IMR-90 (cell line): ENCODE measurements at regions not wholly inside any gene's neighbourhood (a gene's known extent, or its start where the extent isn't known, plus 50 kb on each side); places are given as distances from the start of the nearest gene placed in this dataset.

ENCODE experiments used
- ATAC-seq: fragments of 200-7000 bp; cut with Tn5 transposase; 2 replicates; pipeline ENCODE4 v1.9.1; 2020; ENCODE audit warnings: low read depth, mild to moderate bottlenecking, moderate library complexity
- BruUV-seq: library from RNA; stranded (reverse); fragments of 400-500 nt; replicated peaks from 2 replicates; lab custom pipeline; 2021; lab: Mats Ljungman, UMichigan
- CTCF ChIA-PET: fragments of 300-600 bp; formaldehyde crosslinking; extraction: SDS; loops from one replicate; lab custom pipeline; 2021; ENCODE audit warnings: antibody characterized with exemption; lab: Yijun Ruan, JAX
- POLR2A ChIA-PET: fragments of 300-600 bp; sonication (Branson Sonifier 250); formaldehyde crosslinking; loops from one replicate; lab custom pipeline; 2022; ENCODE audit warnings: antibody characterized with exemption; ENCODE audit not compliant: unreplicated experiment; lab: Charles Lee
- DNase-seq: peaks from one replicate; pipeline ENCODE4 v3.0.0; 2013
- H2AFZ ChIP-seq: replicated peaks from 2 replicates; pipeline ENCODE3; 2013; ENCODE audit warnings: low read length, mild to moderate bottlenecking; ENCODE audit not compliant: poor library complexity
- H2AK5ac ChIP-seq: 2 replicates; pipeline ENCODE4 v1.6.1; 2013; ENCODE audit warnings: low read depth, low read length, inconsistent platforms
- H2AK9ac ChIP-seq: replicated peaks from 2 replicates; pipeline ENCODE3; 2013; ENCODE audit warnings: mild to moderate bottlenecking, low read depth, low read length, moderate library complexity; ENCODE audit not compliant: poor library complexity
- H2BK120ac ChIP-seq: 2 replicates; pipeline ENCODE4 v1.6.1; 2013; ENCODE audit warnings: low read depth, low read length, inconsistent platforms
- H2BK15ac ChIP-seq: 3 replicates; pipeline ENCODE4 v1.6.1; 2013; ENCODE audit warnings: low read depth, low read length, inconsistent platforms
- H2BK20ac ChIP-seq: 2 replicates; pipeline ENCODE4 v1.6.1; 2013; ENCODE audit warnings: low read depth, mild to moderate bottlenecking, inconsistent platforms, low read length, moderate library complexity
- H2BK5ac ChIP-seq: 2 replicates; pipeline ENCODE4 v1.6.1; 2013; ENCODE audit warnings: mild to moderate bottlenecking, low read depth, low read length, inconsistent platforms; ENCODE audit not compliant: poor library complexity, severe bottlenecking
- H3K14ac ChIP-seq: replicated peaks from 2 replicates; pipeline ENCODE4 v1.6.1; 2013; ENCODE audit warnings: low read depth, low read length, inconsistent platforms
- H3K18ac ChIP-seq: 2 replicates; pipeline ENCODE4 v1.6.1; 2013; ENCODE audit warnings: low read depth, low read length, control low read depth
- H3K23ac ChIP-seq: 2 replicates; pipeline ENCODE4 v1.6.1; 2013; ENCODE audit warnings: low read depth, low read length, inconsistent platforms
- H3K27ac ChIP-seq: 2 replicates; pipeline ENCODE4 v1.5.1; 2013; ENCODE audit warnings: mild to moderate bottlenecking, control low read depth, low read length; ENCODE audit not compliant: insufficient read depth
- H3K27me3 ChIP-seq: 2 replicates; pipeline ENCODE4 v1.6.1; 2013; ENCODE audit warnings: low read length; ENCODE audit not compliant: control insufficient read depth, insufficient read depth
- H3K36me3 ChIP-seq: 2 replicates; pipeline ENCODE4 v1.6.1; 2013; ENCODE audit warnings: low read length, mixed read lengths; ENCODE audit not compliant: control insufficient read depth, insufficient read depth
- H3K4ac ChIP-seq: 2 replicates; pipeline ENCODE4 v1.6.1; 2013; ENCODE audit warnings: low read depth, low read length, inconsistent platforms
- H3K4me1 ChIP-seq: 2 replicates; pipeline ENCODE4 v1.6.1; 2013; ENCODE audit warnings: low read length, mixed read lengths; ENCODE audit not compliant: control insufficient read depth, insufficient read depth
- H3K4me2 ChIP-seq: 2 replicates; pipeline ENCODE4 v1.6.1; 2013; ENCODE audit warnings: low read depth, mild to moderate bottlenecking, control low read depth, low read length, moderate library complexity
- H3K4me3 ChIP-seq: 2 replicates; pipeline ENCODE4 v1.5.1; 2013; ENCODE audit warnings: low read depth, mild to moderate bottlenecking, control low read depth, low read length, moderate library complexity; ENCODE audit not compliant: insufficient read depth
- H3K56ac ChIP-seq: 2 replicates; pipeline ENCODE4 v1.6.1; 2013; ENCODE audit warnings: low read length, inconsistent platforms; ENCODE audit not compliant: insufficient read depth; ENCODE audit errors: extremely low read depth
- H3K79me1 ChIP-seq, 2 experiments: 2 replicates each; pipeline ENCODE4 v1.6.1; 2013; ENCODE audit warnings: low read length in 2 of 2, inconsistent platforms in 1 of 2, low read depth in 1 of 2
- H3K9ac ChIP-seq: 2 replicates; pipeline ENCODE4 v1.6.1; 2013; ENCODE audit warnings: low read depth, low read length, control low read depth
- H3K9me1 ChIP-seq: 2 replicates; pipeline ENCODE4 v1.6.1; 2013; ENCODE audit warnings: low read length, inconsistent platforms; ENCODE audit not compliant: insufficient read depth
- H3K9me3 ChIP-seq: 2 replicates; pipeline ENCODE4 v1.6.1; 2013; ENCODE audit warnings: low read length; ENCODE audit not compliant: control insufficient read depth, insufficient read depth
- H4K20me1 ChIP-seq: 2 replicates; pipeline ENCODE4 v1.6.1; 2013; ENCODE audit warnings: low read length, inconsistent platforms; ENCODE audit not compliant: insufficient read depth
- H4K5ac ChIP-seq: 2 replicates; pipeline ENCODE4 v1.6.1; 2013; ENCODE audit warnings: mild to moderate bottlenecking, low read depth, low read length, control low read depth
- H4K8ac ChIP-seq, 2 experiments: 2 replicates each; pipeline ENCODE4 v1.6.1; 2013; ENCODE audit warnings: low read depth in 2 of 2, low read length in 2 of 2, control low read depth in 1 of 2, inconsistent platforms in 1 of 2
- H4K91ac ChIP-seq: 2 replicates; pipeline ENCODE4 v1.6.1; 2013; ENCODE audit warnings: low read depth, low read length, inconsistent platforms; ENCODE audit not compliant: insufficient read depth
- CEBPB ChIP-seq: IDR thresholded peaks from 2 replicates; pipeline ENCODE4 v1.6.1; 2012; ENCODE audit warnings: low read depth, low read length, improper control_type of control experiment
- CTCF ChIP-seq: conservative IDR thresholded peaks from 2 replicates; pipeline ENCODE4 v1.5.1; 2012; ENCODE audit warnings: mild to moderate bottlenecking, low read depth, low read length, improper control_type of control experiment
- ELK1 ChIP-seq: fragments of 150-350 bp; IDR thresholded peaks from 2 replicates; pipeline ENCODE4 v1.6.1; 2016; ENCODE audit warnings: low read depth, mild to moderate bottlenecking, low read length, moderate library complexity, borderline replicate concordance
- FOS ChIP-seq: fragments of 150-350 bp; IDR thresholded peaks from 2 replicates; pipeline ENCODE4 v1.6.1; 2016; ENCODE audit warnings: low read depth, low read length
- MAFK ChIP-seq: IDR thresholded peaks from 2 replicates; pipeline ENCODE4 v1.6.1; 2012; ENCODE audit warnings: low read depth, low read length, improper control_type of control experiment
- MAZ ChIP-seq: IDR thresholded peaks from 2 replicates; pipeline ENCODE4 v1.6.1; 2012; ENCODE audit warnings: low read depth, mild to moderate bottlenecking, low read length, improper control_type of control experiment, moderate library complexity, borderline replicate concordance
- MXI1 ChIP-seq: IDR thresholded peaks from 2 replicates; pipeline ENCODE4 v1.6.1; 2012; ENCODE audit warnings: low read depth, mild to moderate bottlenecking, low read length, moderate library complexity, borderline replicate concordance
- NFE2L2 ChIP-seq: fragments of 150-350 bp; IDR thresholded peaks from 2 replicates; pipeline ENCODE4 v1.6.1; 2016; ENCODE audit warnings: low read depth, mild to moderate bottlenecking, low read length
- POLR2A ChIP-seq: IDR thresholded peaks from 2 replicates; pipeline ENCODE4 v1.6.1; 2012; ENCODE audit warnings: mild to moderate bottlenecking, low read depth, low read length
- RAD21 ChIP-seq: IDR thresholded peaks from 2 replicates; pipeline ENCODE4 v1.6.1; 2012; ENCODE audit warnings: low read length, improper control_type of control experiment
- RCOR1 ChIP-seq: IDR thresholded peaks from 2 replicates; pipeline ENCODE4 v1.6.1; 2012; ENCODE audit warnings: mild to moderate bottlenecking, low read length, improper control_type of control experiment; ENCODE audit not compliant: insufficient replicate concordance
- RFX5 ChIP-seq: IDR thresholded peaks from 2 replicates; pipeline ENCODE4 v1.8.0; 2012; ENCODE audit warnings: low read depth, mild to moderate bottlenecking, low read length, moderate library complexity
- SMC3 ChIP-seq: fragments of 150-350 bp; IDR thresholded peaks from 2 replicates; pipeline ENCODE4 v1.6.1; 2016; ENCODE audit warnings: low read depth, mild to moderate bottlenecking, antibody characterized with exemption, low read length, moderate library complexity
- USF2 ChIP-seq: fragments of 150-350 bp; IDR thresholded peaks from 2 replicates; pipeline ENCODE4 v1.6.1; 2017; ENCODE audit warnings: mild to moderate bottlenecking, antibody characterized with exemption, low read length, low read depth
- WGBS, 2 experiments: methylation state at CpG; one replicate each; pipeline versions ENCODE4 v1.1.5 to v1.1.7; 2013; ENCODE audit warnings: missing lambda C conversion rate in 2 of 2; ENCODE audit not compliant: insufficient read length in 1 of 2; ENCODE audit errors: extremely low coverage in 2 of 2; 5-methylcytosine and 5-hydroxymethylcytosine counted together
- dilution Hi-C: fragments of 300-500 bp; cut with HindIII; formaldehyde crosslinking; loops from one replicate; pipeline ENCODE4 v1.14.3; 2018; ENCODE audit warnings: low sequenced_read_pairs; ENCODE audit not compliant: unreplicated experiment
- in situ Hi-C: fragments of 300-500 bp; cut with MboI; formaldehyde crosslinking; loops from 3 replicates; pipeline ENCODE4 v1.14.3; 2019; ENCODE audit warnings: low sequenced_read_pairs, inconsistent platforms, mixed read lengths
- intact Hi-C: fragments of 100-400 bp; cut with micrococcal nuclease; formaldehyde crosslinking; loops from 2 replicates; pipeline ENCODE4 v1.10.0; 2022

GRCh38 chr4:24472514-24473308 lies 111.6 kb downstream of the DHX15 start:
- BruUV-seq: no TSS peak
- Histone ChIP-seq H3K36me3 (no peaks in the 10 kb centered on the region), H4K91ac (no peak overlapping the region), H3K23ac (no peak overlapping the region), H3K9me3 (no peaks in the 10 kb centered on the region), H3K79me1 (no peaks in the 10 kb centered on the region), H3K4ac (no peak overlapping the region), H4K5ac (no peak overlapping the region), H3K4me3 (peak overlapping the region; percentile 47), H3K27me3 (peaks cover 16% of the 10 kb centered on the region), H3K27ac (no peak overlapping the region; the same call in 1 of the 2 replicates), H3K56ac (no peak overlapping the region), H3K9me1 (no peaks in the 10 kb centered on the region), H4K20me1 (no peaks in the 10 kb centered on the region; the same call in 1 of the 2 replicates), H2AK5ac (no peak overlapping the region), H2BK120ac (no peak overlapping the region), H2AK9ac (peak overlapping the region; percentile 31), H3K9ac (no peak overlapping the region), H2BK15ac (no peak overlapping the region), H2BK20ac (no peak overlapping the region), H3K18ac (no peak overlapping the region), H2BK5ac (no peak overlapping the region), H3K14ac (no peak overlapping the region), H3K4me2 (peak overlapping the region; percentile 99), H3K4me1 (no peaks in the 10 kb centered on the region; the same call in 1 of the 2 replicates), H4K8ac (no peak overlapping the region), H2AFZ (peak overlapping the region; percentile 93)
- 1% methylated on average over 21 of the region's 93 CpGs; no CpG with 5 or more reads in 1 of the 2 experiments for whole genome bisulfite sequencing, 2 experiments
- POLR2A ChIA-PET: no interaction called here
- in situ Hi-C loops: no loop called here
- DNase-seq (peak; percentile 74), ATAC-seq (peak; percentile 64)
- CTCF ChIA-PET: interaction anchor here (0.6 to 1.1 kb wide), 3 partner anchors 269 to 516 kb away, joined by 3 to 4 read pairs (median 3); no protein-coding TSS in a partner anchor
- dilution Hi-C loops: no loop called here
- TF ChIP-seq SMC3 (peak; percentile 33), MXI1 (no peak), ELK1 (no peak), MAFK (no peak), CEBPB (no peak), USF2 (peak; percentile 90), RAD21 (peak; percentile 34; the same call in 1 of the 2 replicates), CTCF (peak; percentile 64), POLR2A (no peak), RCOR1 (no peak), NFE2L2 (no peak), RFX5 (no peak), MAZ (peak; percentile 21; the same call in 1 of the 2 replicates), FOS (no peak)
- intact Hi-C loops: loop anchor here (10.0 kb wide), 2 partner anchors 212 to 322 kb away; partner anchors contain the start of gene SOD3
